ENCODE measurements at regions not wholly inside any gene's neighbourhood (a gene's known extent, or its start where the extent isn't known, plus 50 kb on each side); places are given as distances from the start of the nearest gene placed in this dataset.

DNA sequence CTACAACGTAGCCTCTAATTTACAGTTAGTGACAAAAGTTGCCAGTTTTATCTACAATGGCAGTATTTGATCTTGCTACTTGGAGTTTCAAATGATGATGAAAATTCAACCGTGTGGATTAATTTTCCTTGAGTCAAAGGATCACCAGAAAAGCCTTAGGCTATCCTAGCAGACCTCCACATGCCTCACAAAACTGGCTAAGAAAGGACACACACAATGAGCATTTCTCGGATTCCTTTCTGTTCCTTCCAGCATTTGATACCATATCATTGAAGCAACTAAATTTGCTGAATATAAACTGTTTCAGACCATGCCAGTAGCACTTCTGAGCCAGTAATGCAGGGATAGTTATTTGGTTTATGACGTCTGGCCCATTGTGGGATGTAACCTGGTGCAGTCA, 587.4 kb upstream of the MDFIC2 start:
- in situ Hi-C loops (cut with MboI; ENCODE audit: low sequenced_read_pairs), result no loop called here

DNA sequence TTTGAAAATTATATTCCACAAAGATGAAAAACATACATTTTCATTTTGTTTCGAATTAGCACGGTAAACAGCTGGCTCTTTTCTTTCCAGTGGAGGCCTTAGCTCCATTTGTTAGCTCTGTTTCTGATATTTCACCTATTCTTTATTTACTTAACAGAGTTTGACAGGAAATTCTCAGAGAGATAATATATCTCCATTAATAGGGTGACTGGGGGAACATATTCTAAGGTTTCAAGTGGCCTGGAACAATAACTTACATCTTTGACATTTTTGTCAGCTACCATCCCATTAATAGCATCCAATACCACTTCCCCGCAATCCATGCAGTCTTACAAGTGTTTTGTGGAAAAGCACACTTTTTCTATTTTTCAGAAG, 577.6 kb upstream of the MDFIC2 start:
- in situ Hi-C loops (cut with MboI; ENCODE audit: low sequenced_read_pairs), result no loop called here

DNA sequence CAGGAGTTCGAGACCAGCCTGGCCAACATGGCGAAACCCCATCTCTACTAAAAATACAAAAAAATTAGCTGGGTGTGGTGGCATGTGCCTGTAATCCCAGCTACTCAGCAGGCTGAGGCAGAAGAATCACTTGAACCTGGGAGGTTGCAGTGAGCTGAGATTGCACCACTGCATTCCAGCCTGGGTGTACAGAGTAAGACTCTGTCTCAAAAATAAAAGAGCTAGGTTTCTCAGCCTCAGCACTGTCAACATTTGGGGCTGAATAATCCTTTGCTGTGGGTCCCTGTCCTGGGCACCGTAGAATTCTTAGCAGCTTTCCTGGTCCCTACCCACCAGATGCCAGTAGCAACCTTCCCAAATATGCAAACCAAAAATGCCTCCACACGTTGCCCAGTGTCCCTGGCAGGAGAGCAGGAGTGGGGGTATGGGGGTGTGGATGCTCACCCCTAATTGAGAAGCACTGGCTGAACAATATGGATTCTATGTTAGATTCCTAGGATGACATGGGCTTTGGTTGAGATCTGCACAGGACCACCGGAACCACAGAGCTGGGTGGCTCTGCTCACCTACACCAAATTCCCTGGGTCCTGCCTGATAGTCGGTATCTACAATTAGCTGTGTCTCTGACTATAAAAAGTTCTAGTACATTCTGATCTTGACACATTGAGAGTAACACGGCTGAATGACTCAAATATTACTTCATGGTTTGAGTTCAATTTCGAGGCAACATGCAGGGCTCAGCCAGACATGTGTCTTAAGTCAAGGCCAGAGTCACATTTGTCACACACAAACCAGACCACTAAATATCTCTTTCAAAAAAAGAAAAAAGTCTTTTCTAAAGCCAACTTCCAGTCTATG, 577.0 kb upstream of the MDFIC2 start:
- in situ Hi-C loops (cut with MboI; ENCODE audit: low sequenced_read_pairs), result no loop called here

DNA sequence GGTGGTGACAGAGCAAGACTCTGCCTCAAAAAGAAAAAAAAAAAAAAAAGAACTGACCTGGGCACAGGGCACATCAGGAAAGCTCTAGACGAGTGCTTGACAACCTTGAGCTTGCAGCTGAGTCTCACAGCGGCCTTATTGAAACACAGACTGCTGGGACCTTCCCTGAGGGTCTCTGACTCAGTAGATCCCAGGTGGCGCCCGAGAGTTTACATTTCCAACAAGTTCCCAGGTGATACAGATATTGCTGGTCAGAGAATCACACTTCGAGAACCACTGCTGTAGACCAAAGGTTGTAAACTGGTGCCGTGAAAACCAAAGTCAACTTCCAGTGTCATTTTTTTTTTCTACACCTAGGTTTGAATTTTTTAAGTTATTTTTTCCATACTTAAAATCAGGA, 573.2 kb upstream of the MDFIC2 start:
- in situ Hi-C loops (cut with MboI; ENCODE audit: low sequenced_read_pairs), result no loop called here

DNA sequence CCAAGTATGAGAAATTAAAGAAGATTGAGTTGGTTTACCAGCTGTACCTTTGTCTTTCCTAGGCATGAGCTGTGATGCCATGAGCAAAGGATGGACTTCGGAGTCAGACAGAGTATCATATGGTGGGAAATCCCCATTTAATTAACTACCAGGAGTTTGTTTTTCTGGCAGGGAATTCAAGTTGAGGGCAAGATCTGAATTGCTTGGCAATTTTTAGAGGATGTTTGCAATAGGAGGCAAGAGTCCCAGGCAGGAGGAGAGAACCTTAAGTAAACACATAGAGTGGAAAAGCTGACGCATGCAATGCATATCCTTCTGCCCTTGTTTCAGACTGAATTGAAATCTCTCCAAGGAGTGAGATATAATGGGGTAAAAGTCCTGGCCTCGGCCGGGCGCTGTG, 569.7 kb upstream of the MDFIC2 start:
- in situ Hi-C loops (cut with MboI; ENCODE audit: low sequenced_read_pairs), result no loop called here

DNA sequence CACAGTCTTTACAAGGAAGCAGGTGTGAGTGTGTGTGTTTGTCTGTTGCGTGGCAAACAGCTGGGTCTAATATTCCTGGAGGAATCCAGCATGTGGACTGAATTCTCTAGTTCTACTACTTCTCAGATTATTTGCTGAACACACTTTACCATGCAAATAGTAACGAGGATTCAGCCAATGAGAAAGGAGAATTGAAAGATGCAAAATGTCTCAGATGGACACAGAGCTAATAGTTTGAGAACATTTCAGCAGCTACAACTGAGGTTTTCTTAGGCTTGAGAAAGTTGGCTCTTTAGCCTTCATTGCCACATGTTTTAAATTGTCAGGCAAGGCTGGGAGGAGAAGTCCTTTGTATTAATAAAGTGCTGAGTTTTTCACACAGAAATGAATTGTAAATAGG, 568.0 kb upstream of the MDFIC2 start:
- in situ Hi-C loops (cut with MboI; ENCODE audit: low sequenced_read_pairs), result no loop called here

DNA sequence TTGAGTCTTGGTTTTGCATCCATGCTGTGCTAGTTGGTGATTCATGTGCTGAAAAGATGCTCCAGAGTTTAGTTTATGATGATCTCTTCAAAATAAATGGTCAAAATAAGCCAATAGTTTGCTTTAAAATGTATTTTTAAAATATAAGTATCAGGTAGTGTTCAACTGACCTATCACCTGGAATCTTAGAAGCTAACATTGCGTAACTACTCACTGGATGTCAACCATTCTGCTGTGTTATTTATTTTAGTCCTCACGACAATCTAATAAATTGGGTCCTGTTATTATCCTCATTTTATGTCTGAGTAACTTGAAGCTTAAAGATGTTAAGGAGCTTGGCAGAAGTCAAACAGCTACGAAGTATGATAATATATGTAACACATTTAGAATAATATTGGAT, 563.7 kb upstream of the MDFIC2 start:
- in situ Hi-C loops (cut with MboI; ENCODE audit: low sequenced_read_pairs), result no loop called here

DNA sequence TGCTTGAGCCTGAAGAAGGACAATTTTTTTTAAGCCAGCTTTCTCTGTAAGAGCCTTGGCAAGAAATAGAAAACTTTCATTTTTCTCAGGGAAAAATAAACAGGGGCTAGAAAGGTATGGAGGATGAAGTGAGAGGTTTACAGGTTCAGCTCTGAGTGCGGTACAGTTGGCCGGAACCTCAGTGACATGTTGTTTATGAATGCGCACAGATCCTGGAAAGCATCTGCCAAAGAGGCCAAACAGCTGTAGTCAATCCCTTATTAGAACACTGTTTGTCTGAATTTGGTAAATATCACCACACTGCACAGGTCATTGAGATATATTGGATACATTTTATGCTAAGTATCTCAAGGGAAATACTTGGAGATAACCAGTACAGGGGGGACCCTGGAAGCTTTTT, 561.8 kb upstream of the MDFIC2 start:
- in situ Hi-C loops (cut with MboI; ENCODE audit: low sequenced_read_pairs), result no loop called here

DNA sequence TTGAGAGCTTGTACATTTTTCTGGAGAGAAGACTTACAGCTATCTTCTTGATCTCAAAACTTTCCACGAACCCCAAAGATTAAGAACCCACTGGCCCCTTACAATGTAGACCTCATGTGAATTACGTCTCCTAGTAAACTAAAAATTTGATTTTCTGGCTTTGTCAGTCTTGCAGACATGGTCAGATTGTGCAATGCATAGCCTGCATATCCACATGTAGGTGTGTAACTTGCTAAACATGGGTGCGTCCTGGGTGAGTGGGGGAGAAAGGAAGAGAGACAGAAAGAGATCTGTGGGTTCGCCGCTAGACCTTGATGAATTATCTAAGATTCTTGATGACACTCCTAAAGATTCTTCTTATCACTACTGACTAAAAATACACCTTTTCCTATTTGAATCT, 561.2 kb upstream of the MDFIC2 start:
- in situ Hi-C loops (cut with MboI; ENCODE audit: low sequenced_read_pairs), result no loop called here

DNA sequence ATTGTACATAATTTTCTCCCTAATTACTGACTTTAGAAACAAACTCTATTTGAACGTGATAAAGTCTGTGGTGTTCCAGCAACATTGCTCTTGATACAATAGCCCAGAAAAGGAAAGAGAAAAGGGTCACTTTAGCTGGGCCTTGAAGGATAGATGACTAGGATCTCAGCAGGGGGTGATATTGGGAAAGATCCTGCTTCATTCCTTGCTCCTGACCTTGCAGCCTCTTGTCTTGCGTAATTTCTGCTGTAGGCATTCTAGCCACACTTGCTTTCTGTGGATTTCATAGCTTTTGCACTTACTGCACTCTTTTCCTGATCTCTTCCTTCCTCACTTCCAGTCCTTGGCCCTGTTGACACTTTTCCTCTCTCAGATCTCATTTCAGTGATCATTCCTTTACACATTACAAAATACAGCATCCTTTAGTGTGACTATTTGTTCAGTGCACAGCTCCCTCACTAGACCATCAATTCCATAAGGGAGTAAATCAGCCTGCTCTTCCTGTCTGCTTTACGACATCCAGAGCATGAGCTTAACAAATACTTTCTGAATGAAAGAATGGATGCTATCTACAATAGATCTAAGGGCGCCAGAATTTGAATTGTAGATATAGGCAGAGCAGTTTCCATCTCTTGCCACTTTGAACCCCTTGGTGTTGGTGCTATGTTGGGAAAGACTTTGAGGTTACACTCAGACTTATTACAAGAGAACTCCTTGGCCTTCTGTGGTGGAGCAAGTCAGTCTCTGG, 559.6 kb upstream of the MDFIC2 start:
- in situ Hi-C loops (cut with MboI; ENCODE audit: low sequenced_read_pairs), result no loop called here

DNA sequence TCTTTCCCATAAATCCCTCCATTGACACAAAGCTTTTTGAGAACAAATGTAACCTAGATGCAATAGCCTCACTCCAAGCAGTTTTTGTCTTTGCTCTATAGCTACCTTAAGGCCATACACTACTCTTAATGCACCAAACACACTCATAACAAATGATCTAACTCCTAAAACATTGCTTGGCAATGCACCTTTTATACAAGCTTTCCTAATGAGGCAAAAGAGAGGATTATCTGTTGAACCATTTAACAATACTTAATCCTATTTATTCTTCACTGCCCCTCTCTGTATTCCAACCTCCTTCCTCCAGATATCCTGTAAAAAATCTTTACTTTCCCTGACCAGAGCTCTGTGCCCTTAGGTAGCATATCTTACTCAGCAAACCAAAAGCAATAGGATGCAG, 558.1 kb upstream of the MDFIC2 start:
- in situ Hi-C loops (cut with MboI; ENCODE audit: low sequenced_read_pairs), result no loop called here

DNA sequence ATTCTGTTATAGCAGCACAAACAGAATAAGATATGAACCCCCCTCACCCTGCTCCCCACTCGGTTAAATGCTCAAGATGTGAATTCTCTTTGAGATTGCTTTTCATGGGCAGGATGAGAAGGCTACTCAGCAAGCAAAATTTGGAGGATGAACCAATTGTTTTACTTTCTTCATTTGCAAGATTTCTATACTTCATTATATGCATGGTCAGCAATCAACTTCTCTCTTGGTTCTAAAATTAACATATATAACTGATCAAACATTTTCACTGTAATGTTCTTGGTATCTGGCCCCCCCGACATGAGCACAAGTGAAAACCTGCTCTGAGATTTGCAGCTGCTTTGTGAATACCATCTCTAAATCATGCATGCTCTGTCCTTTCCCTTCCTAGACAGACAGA, 556.1 kb upstream of the MDFIC2 start:
- in situ Hi-C loops (cut with MboI; ENCODE audit: low sequenced_read_pairs), result no loop called here

DNA sequence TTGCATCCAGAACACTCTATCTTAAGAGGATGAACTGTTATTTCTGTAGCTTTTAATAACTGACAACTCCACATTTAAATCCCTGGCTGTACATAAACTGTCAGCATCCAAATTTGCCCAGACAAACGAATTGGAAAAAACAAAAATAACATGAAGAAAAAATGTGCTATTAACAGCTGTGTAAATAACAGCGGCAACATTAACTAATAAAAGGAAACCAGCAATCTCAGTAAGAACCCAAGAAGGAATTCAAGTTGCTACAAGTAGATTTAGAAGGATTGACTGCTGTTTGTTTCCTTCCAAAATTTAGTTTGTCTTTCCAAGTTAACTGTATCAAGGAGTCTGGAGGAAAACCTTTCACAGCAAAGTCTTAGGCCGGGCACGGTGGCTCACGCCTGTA, 550.6 kb upstream of the MDFIC2 start:
- in situ Hi-C loops (cut with MboI; ENCODE audit: low sequenced_read_pairs), result no loop called here

DNA sequence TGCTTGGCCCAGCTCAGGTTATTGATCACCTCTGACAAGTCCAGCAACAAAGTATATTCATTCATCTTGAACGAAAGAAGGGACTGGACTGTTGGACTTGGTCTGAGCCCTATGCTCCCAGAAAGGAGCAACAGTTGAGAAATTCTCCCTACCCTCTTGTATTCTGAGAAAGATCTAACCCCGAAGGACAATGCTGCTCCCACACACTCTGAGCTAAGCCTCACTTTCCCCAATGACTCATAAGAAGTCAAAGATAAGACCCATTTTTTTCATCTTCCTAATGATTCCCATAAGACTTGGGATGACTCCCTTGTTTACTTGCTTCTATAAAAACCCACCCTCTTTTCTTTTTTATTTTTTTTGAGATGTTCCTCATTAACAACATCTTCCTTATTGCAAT, 549.4 kb upstream of the MDFIC2 start:
- in situ Hi-C loops (cut with MboI; ENCODE audit: low sequenced_read_pairs), result no loop called here

DNA sequence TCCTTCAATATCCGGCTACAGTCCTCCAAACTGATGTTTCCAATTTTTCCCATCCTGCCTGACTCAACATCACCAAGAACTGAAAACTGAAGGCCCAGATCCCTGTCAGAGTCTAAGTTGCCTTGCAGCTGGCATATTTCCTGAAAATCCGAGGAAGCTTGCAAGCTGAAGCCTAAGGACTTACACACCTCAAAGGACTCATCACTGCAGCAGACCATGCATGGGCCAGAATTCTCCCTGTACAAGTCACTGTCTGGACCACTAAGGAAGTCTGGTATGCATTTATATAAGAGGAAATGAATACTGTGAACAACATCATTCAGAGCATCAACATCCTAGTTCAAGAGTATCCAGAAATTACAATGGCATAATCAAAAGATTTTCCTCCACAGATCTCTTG, 548.8 kb upstream of the MDFIC2 start:
- in situ Hi-C loops (cut with MboI; ENCODE audit: low sequenced_read_pairs), result no loop called here

DNA sequence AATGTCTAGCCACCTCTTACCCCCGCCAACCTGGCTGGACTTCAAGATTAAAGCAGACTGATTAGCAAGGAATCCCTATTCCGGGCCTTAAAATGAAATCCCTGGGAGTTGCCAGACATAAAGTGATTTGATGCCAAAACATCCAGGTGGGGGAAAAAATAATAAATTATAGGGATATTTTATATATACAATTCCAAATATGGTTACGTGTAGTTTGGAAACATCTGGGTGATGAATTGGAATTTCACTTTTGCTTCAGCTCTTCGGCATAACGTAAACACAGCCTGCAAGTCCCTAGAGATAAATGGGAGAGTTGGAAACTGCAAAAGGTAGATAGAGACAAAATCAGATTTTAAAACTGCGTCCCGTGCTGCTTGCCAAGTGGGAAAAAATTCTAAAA, 545.5 kb upstream of the MDFIC2 start:
- in situ Hi-C loops (cut with MboI; ENCODE audit: low sequenced_read_pairs), result no loop called here

DNA sequence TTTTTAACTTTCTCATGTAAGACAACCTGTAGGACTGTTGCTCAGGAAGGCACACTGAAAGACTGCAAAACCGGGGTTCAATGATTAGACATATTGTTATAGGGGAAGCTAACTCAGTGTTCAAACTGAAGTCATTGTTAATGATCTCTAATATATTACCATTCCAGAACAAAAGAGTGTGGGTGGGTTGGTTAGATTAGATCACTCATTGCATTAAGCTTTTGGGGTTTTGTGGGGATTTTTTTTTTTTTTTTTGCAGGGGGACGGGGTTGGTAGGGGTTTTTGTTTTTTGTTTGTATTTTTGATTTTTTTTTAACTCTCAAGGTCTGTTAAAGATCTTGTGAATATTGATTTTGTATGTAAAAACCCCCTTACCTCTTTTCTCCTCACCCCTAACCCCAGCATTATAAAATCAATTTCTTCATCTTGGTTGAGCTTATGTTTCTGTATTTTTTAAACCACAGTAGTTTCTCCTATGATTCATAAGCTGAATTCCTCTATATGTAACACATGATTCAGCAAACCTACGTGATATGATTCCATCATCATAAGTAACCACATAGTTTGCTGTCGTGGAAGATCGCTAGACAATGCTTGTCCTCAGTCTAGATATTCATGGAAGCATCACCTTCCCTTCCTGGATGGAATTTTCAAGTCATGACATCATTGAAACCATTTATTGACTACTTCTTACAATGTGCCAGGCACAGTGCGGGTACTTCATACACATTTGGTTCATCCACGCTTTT, 544.1 kb upstream of the MDFIC2 start:
- in situ Hi-C loops (cut with MboI; ENCODE audit: low sequenced_read_pairs), result no loop called here

DNA sequence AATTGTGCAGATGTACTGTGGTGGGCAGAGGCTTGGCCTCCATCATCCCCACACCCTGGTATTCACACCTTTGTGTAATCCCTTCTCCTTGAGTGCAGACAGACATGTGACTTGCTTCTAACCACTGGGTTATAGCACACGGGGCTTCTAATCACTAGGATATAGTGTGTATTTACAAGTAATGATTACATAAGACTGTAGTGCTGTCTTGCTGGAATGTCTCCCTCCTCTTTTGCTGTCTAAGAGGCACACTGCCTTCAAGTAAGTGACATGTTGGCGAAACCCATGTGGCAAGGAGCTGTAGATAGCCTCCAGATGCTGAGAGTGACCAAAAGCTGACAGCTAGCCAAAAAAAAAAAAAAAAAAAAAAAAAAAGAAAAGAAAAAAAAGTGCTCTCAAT, 542.7 kb upstream of the MDFIC2 start:
- in situ Hi-C loops (cut with MboI; ENCODE audit: low sequenced_read_pairs), result no loop called here

DNA sequence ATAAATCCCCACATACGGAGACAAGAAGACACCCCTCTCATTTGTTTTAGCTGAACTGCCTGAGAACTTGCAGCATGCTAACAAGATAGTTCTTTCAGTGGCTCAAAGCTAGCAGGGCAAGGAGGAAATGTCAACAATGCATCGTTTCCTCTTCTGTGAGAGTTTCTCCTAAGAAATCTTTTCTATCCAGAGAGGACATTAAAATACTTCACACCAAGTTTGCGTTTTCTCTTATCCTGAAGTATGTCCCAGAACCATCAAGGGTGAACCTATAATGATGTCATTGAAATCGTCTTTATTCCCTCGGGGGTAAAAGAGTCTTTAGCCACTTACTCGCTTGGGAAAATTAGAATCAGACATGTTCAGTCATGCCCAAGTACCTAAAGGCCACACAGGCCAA, 541.7 kb upstream of the MDFIC2 start:
- in situ Hi-C loops (cut with MboI; ENCODE audit: low sequenced_read_pairs), result no loop called here

DNA sequence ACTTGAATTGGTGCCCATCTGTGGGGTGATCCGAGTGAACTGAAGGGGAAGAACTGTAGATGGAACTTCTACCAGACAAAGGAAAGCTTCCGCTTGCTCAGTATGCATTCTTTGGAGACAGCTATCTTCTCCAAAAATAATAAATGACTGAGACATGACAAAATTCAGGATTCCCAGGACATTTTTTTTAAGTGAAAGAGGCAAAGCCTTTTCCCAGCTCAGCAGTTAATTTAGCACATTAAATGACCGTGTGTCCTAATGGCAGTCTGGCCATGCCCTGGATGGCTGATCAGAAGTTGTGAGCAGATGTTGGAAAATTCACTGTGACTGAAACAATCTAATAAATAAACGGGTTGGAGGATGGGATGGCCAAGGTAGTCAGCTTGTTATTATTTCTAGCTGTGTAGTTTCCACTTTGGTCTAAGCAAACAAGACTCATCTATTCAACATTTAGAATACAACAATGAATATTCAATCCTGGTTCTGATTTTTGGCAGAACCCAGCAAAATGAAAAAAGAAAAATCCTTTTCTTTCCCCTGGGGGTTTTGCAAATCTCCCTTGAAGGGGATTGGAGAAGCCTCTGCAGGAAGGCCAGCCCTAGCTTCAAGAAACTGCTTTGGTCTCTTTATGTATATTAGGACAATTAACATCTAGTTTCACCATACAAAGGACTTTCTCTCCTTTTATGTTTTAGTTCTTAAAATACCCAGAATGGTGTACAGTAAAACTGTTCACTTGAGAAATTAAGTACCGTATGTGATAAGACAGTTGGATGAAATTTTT, 540.9 kb upstream of the MDFIC2 start:
- in situ Hi-C loops (cut with MboI; ENCODE audit: low sequenced_read_pairs), result no loop called here

Measured in HL-60/S4 (cell line).